Sigmoid colon (tissue), 4 donors: ENCODE measurements at regions not wholly inside any gene's neighbourhood (a gene's known extent, or its start where the extent isn't known, plus 50 kb on each side); places are given as distances from the start of the nearest gene placed in this dataset.

Experiments used
- CTCF ChIP-seq, 4 experiments: fragments of 450-650 bp in 3 of 4; fragments of 200-600 bp in 1 of 4; IDR thresholded peaks; one replicate each; pipeline ENCODE4 v1.5.1; 2016 to 2019; ENCODE audit warnings: antibody characterized with exemption in 4 of 4, mild to moderate bottlenecking in 3 of 4, moderate library complexity in 2 of 4
- EP300 ChIP-seq, 4 donors: sonication (generic); formaldehyde crosslinking; IDR thresholded peaks; one replicate each; pipeline ENCODE4 v1.6.1; 2017; ENCODE audit warnings: antibody characterized with exemption in 4 of 4
- POLR2A ChIP-seq, 2 donors: fragments of 450-650 bp; IDR thresholded peaks; one replicate each; pipeline ENCODE4 v1.6.1; 2016; ENCODE audit warnings: antibody characterized with exemption in 2 of 2, mild to moderate bottlenecking in 2 of 2, moderate library complexity in 2 of 2
- POLR2AphosphoS5 ChIP-seq, 4 donors: sonication (generic); formaldehyde crosslinking; IDR thresholded peaks; one replicate each; pipeline ENCODE4 v1.6.1; 2017; ENCODE audit warnings: antibody characterized with exemption in 4 of 4

GRCh38 chr17:69696650-69697049, 282.2 kb downstream of the MAP2K6 start:
- no peak for TF ChIP-seq CTCF (IDR thresholded peaks at IDR 0.05)
- no peak for TF ChIP-seq POLR2AphosphoS5 (IDR thresholded peaks at IDR 0.05)
- no peak for TF ChIP-seq POLR2A (IDR thresholded peaks at IDR 0.05)
- TF ChIP-seq EP300 (IDR thresholded peaks at IDR 0.05), result no peak
